Immature natural killer cell (primary cell): ENCODE measurements at regions not wholly inside any gene's neighbourhood (a gene's known extent, or its start where the extent isn't known, plus 50 kb on each side); places are given as distances from the start of the nearest gene placed in this dataset.

Source experiments
- DNase-seq, 3 donors: peaks; one replicate each; pipeline ENCODE4 v3.0.0; 2022; ENCODE audit warnings: mixed read lengths in 1 of 3
- H3K27ac Mint-ChIP-seq, 6 donors: one replicate each; pipeline ENCODE4 v1.8.0; 2020; ENCODE audit warnings: mixed read lengths in 6 of 6, mild to moderate bottlenecking in 5 of 6, inconsistent platforms in 4 of 6, moderate library complexity in 3 of 6
- H3K27me3 Mint-ChIP-seq, 3 donors: one replicate each; pipeline ENCODE4 v1.8.0; 2020 to 2021; ENCODE audit warnings: low read depth in 3 of 3, mild to moderate bottlenecking in 3 of 3, mixed read lengths in 3 of 3, moderate library complexity in 3 of 3, inconsistent platforms in 1 of 3
- H3K36me3 Mint-ChIP-seq, 3 donors: one replicate each; pipeline ENCODE4 v1.8.0; 2020; ENCODE audit warnings: mixed read lengths in 3 of 3, inconsistent platforms in 2 of 3, mild to moderate bottlenecking in 2 of 3
- H3K4me1 Mint-ChIP-seq, 2 donors: one replicate each; pipeline ENCODE4 v1.8.0; 2020; ENCODE audit warnings: inconsistent platforms in 2 of 2, mild to moderate bottlenecking in 2 of 2, mixed read lengths in 2 of 2, moderate library complexity in 1 of 2
- H3K4me3 Mint-ChIP-seq, 5 donors: one replicate each; pipeline ENCODE4 v1.8.0; 2020; ENCODE audit warnings: mild to moderate bottlenecking in 5 of 5, mixed read lengths in 5 of 5, inconsistent platforms in 3 of 5, moderate library complexity in 3 of 5
- H3K9me3 Mint-ChIP-seq, 6 donors: one replicate each; pipeline ENCODE4 v1.8.0; 2020; ENCODE audit warnings: mild to moderate bottlenecking in 6 of 6, mixed read lengths in 6 of 6, inconsistent platforms in 4 of 6, moderate library complexity in 3 of 6

- Mint-ChIP-seq H3K4me3 (no peak overlapping the region), H3K36me3 (no peaks in the 10 kb centered on the region), H3K27me3 (peaks cover 0 to 3% (median 0%) of the 10 kb centered on the region in 3 donors), H3K9me3 (peaks cover 0 to 2% (median 0%) of the 10 kb centered on the region in 6 donors), H3K27ac (no peak overlapping the region), H3K4me1 (no peaks in the 10 kb centered on the region)
- no peak for DNase-seq
Measured at GRCh38 chr1:208506812-208507211, 262.6 kb upstream of the PLXNA2 start.

GRCh38 chr1:208509072-208509471 lies 264.9 kb upstream of the PLXNA2 start:
- DNase-seq: no peak
- Mint-ChIP-seq H3K36me3 (no peaks in the 10 kb centered on the region), H3K27me3 (peaks cover 0 to 3% (median 0%) of the 10 kb centered on the region in 3 donors), H3K27ac (no peak overlapping the region), H3K4me3 (no peak overlapping the region), H3K4me1 (no peaks in the 10 kb centered on the region), H3K9me3 (peaks cover 0 to 2% (median 0%) of the 10 kb centered on the region in 6 donors)

GRCh38 chr1:208510192-208510952 lies 266.2 kb upstream of the PLXNA2 start:
- no peak for DNase-seq
- Mint-ChIP-seq H3K9me3 (no peaks in the 10 kb centered on the region), H3K4me1 (no peaks in the 10 kb centered on the region), H3K36me3 (no peaks in the 10 kb centered on the region), H3K27me3 (peaks cover 0 to 3% (median 0%) of the 10 kb centered on the region in 3 donors), H3K27ac (no peak overlapping the region), H3K4me3 (no peak overlapping the region)

GRCh38 chr1:208511242-208511860 lies 267.2 kb upstream of the PLXNA2 start:
- no peaks in the 10 kb centered on the region for H3K36me3 Mint-ChIP-seq
- peaks cover 0 to 5% (median 0%) of the 10 kb centered on the region in 6 donors for H3K9me3 Mint-ChIP-seq
- no peak for DNase-seq
- no peaks in the 10 kb centered on the region for H3K4me1 Mint-ChIP-seq
- peaks cover 0 to 1% (median 0%) of the 10 kb centered on the region in 3 donors for H3K27me3 Mint-ChIP-seq
- no peak overlapping the region for H3K27ac Mint-ChIP-seq
- no peak overlapping the region for H3K4me3 Mint-ChIP-seq

GRCh38 chr1:208513799-208514198 lies 269.6 kb upstream of the PLXNA2 start:
- Mint-ChIP-seq H3K4me1 (no peaks in the 10 kb centered on the region), H3K9me3 (peaks cover 0 to 5% (median 1%) of the 10 kb centered on the region in 6 donors), H3K27ac (no peak overlapping the region), H3K27me3 (peaks cover 0 to 1% (median 0%) of the 10 kb centered on the region in 3 donors), H3K4me3 (no peak overlapping the region), H3K36me3 (peaks cover 0 to 4% (median 0%) of the 10 kb centered on the region in 3 donors)
- DNase-seq: no peak

- peaks cover 0 to 5% (median 1%) of the 10 kb centered on the region in 6 donors for H3K9me3 Mint-ChIP-seq
- H3K27ac Mint-ChIP-seq: no peak overlapping the region
- H3K27me3 Mint-ChIP-seq: peaks cover 0 to 1% (median 0%) of the 10 kb centered on the region in 3 donors
- H3K4me3 Mint-ChIP-seq: no peak overlapping the region
- H3K4me1 Mint-ChIP-seq: no peaks in the 10 kb centered on the region
- H3K36me3 Mint-ChIP-seq: peaks cover 0 to 4% (median 0%) of the 10 kb centered on the region in 3 donors
- DNase-seq: no peak
Measured at GRCh38 chr1:208515129-208515528, 270.9 kb upstream of the PLXNA2 start.

- Mint-ChIP-seq H3K27ac (no peak overlapping the region), H3K4me3 (no peak overlapping the region), H3K9me3 (peaks cover 0 to 5% (median 1%) of the 10 kb centered on the region in 6 donors)
Measured at GRCh38 chr1:208516780-208517179, 272.6 kb upstream of the PLXNA2 start.

GRCh38 chr1:208520438-208521099 lies 276.4 kb upstream of the PLXNA2 start:
- Mint-ChIP-seq H3K27ac (no peak overlapping the region), H3K27me3 (peaks cover 0 to 9% (median 0%) of the 10 kb centered on the region in 3 donors), H3K36me3 (peaks cover 0 to 4% (median 0%) of the 10 kb centered on the region in 3 donors), H3K4me3 (no peak overlapping the region), H3K4me1 (no peaks in the 10 kb centered on the region), H3K9me3 (peaks cover 0 to 5% (median 1%) of the 10 kb centered on the region in 6 donors)
- no peak for DNase-seq

More at GRCh38 chr1:208516780-208517179, 272.6 kb upstream of the PLXNA2 start:
- Mint-ChIP-seq H3K27me3 (peaks cover 0 to 4% (median 0%) of the 10 kb centered on the region in 3 donors), H3K4me1 (no peaks in the 10 kb centered on the region), H3K36me3 (peaks cover 0 to 4% (median 0%) of the 10 kb centered on the region in 3 donors)
- DNase-seq: no peak

GRCh38 chr1:208521534-208521933 lies 277.4 kb upstream of the PLXNA2 start:
- Mint-ChIP-seq H3K9me3 (peaks cover 0 to 5% (median 0%) of the 10 kb centered on the region in 6 donors), H3K4me3 (no peak overlapping the region), H3K27ac (no peak overlapping the region), H3K27me3 (peaks cover 2 to 9% (median 5%) of the 10 kb centered on the region in 3 donors), H3K36me3 (peaks cover 0 to 4% (median 0%) of the 10 kb centered on the region in 3 donors), H3K4me1 (no peaks in the 10 kb centered on the region)
- DNase-seq: no peak

- Mint-ChIP-seq H3K27ac (no peak overlapping the region), H3K27me3 (peaks cover 2 to 8% (median 5%) of the 10 kb centered on the region in 3 donors), H3K4me3 (no peak overlapping the region), H3K9me3 (peaks cover 0 to 3% (median 0%) of the 10 kb centered on the region in 6 donors), H3K4me1 (no peaks in the 10 kb centered on the region), H3K36me3 (no peaks in the 10 kb centered on the region)
- DNase-seq: no peak
Measured at GRCh38 chr1:208523007-208523406, 278.8 kb upstream of the PLXNA2 start.

- H3K36me3 Mint-ChIP-seq: no peaks in the 10 kb centered on the region
- peaks cover 2 to 10% (median 5%) of the 10 kb centered on the region in 3 donors for H3K27me3 Mint-ChIP-seq
- H3K9me3 Mint-ChIP-seq: peaks cover 0 to 2% (median 0%) of the 10 kb centered on the region in 6 donors
- no peaks in the 10 kb centered on the region for H3K4me1 Mint-ChIP-seq
- H3K4me3 Mint-ChIP-seq: no peak overlapping the region
- DNase-seq: no peak
- H3K27ac Mint-ChIP-seq: no peak overlapping the region
Measured at GRCh38 chr1:208524376-208524775, 280.2 kb upstream of the PLXNA2 start.

- Mint-ChIP-seq H3K4me3 (no peak overlapping the region), H3K36me3 (no peaks in the 10 kb centered on the region), H3K4me1 (no peaks in the 10 kb centered on the region), H3K9me3 (peaks cover 0 to 2% (median 0%) of the 10 kb centered on the region in 6 donors), H3K27ac (no peak overlapping the region), H3K27me3 (peaks cover 2 to 10% (median 5%) of the 10 kb centered on the region in 3 donors)
- no peak for DNase-seq
Measured at GRCh38 chr1:208524925-208525324, 280.7 kb upstream of the PLXNA2 start.

- Mint-ChIP-seq H3K27ac (no peak overlapping the region), H3K9me3 (peaks cover 0 to 2% (median 0%) of the 10 kb centered on the region in 6 donors), H3K36me3 (no peaks in the 10 kb centered on the region), H3K27me3 (peaks cover 2 to 8% (median 5%) of the 10 kb centered on the region in 3 donors), H3K4me3 (no peak overlapping the region), H3K4me1 (no peaks in the 10 kb centered on the region)
- no peak for DNase-seq
Measured at GRCh38 chr1:208525417-208525816, 281.2 kb upstream of the PLXNA2 start.
